Endothelial cell of umbilical vein (primary cell): ENCODE measurements at regions not wholly inside any gene's neighbourhood (a gene's known extent, or its start where the extent isn't known, plus 50 kb on each side); places are given as distances from the start of the nearest gene placed in this dataset.

Source experiments
- BruUV-seq: library from RNA; stranded (reverse); fragments of 400-500 nt; replicated peaks from 2 replicates; lab custom pipeline; 2021; lab: Mats Ljungman, UMichigan
- CTCF ChIA-PET: fragments of 300-600, 350-600 bp; sonication (Branson Sonifier 250); formaldehyde crosslinking; loops from one replicate; lab custom pipeline; 2021; ENCODE audit warnings: antibody characterized with exemption, inconsistent platforms; lab: Charles Lee
- POLR2A ChIA-PET: fragments of 300-600, 350-600 bp; sonication (Branson Sonifier 250); formaldehyde crosslinking; loops from one replicate; lab custom pipeline; 2021; ENCODE audit warnings: antibody characterized with exemption, inconsistent platforms; lab: Charles Lee
- DNase-seq: peaks from one replicate; pipeline ENCODE4 v3.0.0-alpha.2; 2011; ENCODE audit warnings: low read depth, low spot score
- FAIRE-seq: peaks from 2 replicates; lab custom pipeline; 2011; peaks lifted over from hg19 to GRCh38; lab: Jason Lieb, UNC
- H2AFZ ChIP-seq: 2 replicates; pipeline ENCODE4 v1.6.0; 2012; ENCODE audit warnings: low read depth, low read length, control low read depth, inconsistent platforms
- H3K27ac ChIP-seq: 2 replicates; pipeline ENCODE4 v1.5.1; 2011; ENCODE audit warnings: low read depth, mild to moderate bottlenecking, control low read depth, low read length, moderate library complexity; ENCODE audit not compliant: insufficient read depth
- H3K27me3 ChIP-seq, 2 experiments: 2 replicates each; pipeline versions ENCODE4 v1.6.0 to v1.6.1; 2011; ENCODE audit warnings: low read length in 2 of 2, mixed read lengths in 1 of 2; ENCODE audit not compliant: control insufficient read depth in 2 of 2, insufficient read depth in 2 of 2
- H3K36me3 ChIP-seq, 2 experiments: 2 replicates in 1 of 2; 3 replicates in 1 of 2; pipeline ENCODE4 v1.5.1; 2011; ENCODE audit warnings: low read length in 2 of 2, mild to moderate bottlenecking in 1 of 2, moderate library complexity in 1 of 2; ENCODE audit not compliant: control insufficient read depth in 2 of 2, insufficient read depth in 2 of 2; ENCODE audit errors: extremely low read depth in 1 of 2
- H3K4me1 ChIP-seq: 3 replicates; pipeline ENCODE4 v1.5.1; 2011; ENCODE audit warnings: mild to moderate bottlenecking, low read length; ENCODE audit not compliant: control insufficient read depth, insufficient read depth; ENCODE audit errors: extremely low read depth
- H3K4me2 ChIP-seq: 2 replicates; pipeline ENCODE4 v1.6.1; 2011; ENCODE audit warnings: low read length, control low read depth, mixed read lengths; ENCODE audit not compliant: insufficient read depth
- H3K4me3 ChIP-seq, 3 experiments: fragments of 200-600 bp in 1 of 3; sonication (generic), shearing (Covaris generic) in 1 of 3; replicated peaks in 1 of 3; 2 replicates each; pipeline ENCODE4 v1.5.1; 2011 to 2016; ENCODE audit warnings: control low read depth in 3 of 3, low read length in 3 of 3, mild to moderate bottlenecking in 2 of 3, inconsistent platforms in 1 of 3, low read depth in 1 of 3, moderate library complexity in 1 of 3; ENCODE audit not compliant: insufficient read depth in 1 of 3
- H3K79me2 ChIP-seq: 2 replicates; pipeline ENCODE4 v1.6.0; 2012; ENCODE audit warnings: low read length, inconsistent platforms; ENCODE audit not compliant: control insufficient read depth, insufficient read depth
- H3K9ac ChIP-seq: replicated peaks from 2 replicates; pipeline ENCODE3; 2011; ENCODE audit warnings: low read length, control low read depth; ENCODE audit not compliant: insufficient read depth; ENCODE audit errors: extremely low read depth
- H3K9me1 ChIP-seq: replicated peaks from 3 replicates; pipeline ENCODE4 v1.6.0; 2011; ENCODE audit warnings: mild to moderate bottlenecking, low read length; ENCODE audit not compliant: control insufficient read depth, insufficient read depth; ENCODE audit errors: extremely low read depth
- H3K9me3 ChIP-seq: replicated peaks from 2 replicates; pipeline ENCODE4 v1.5.1; 2012; ENCODE audit warnings: low read length, inconsistent platforms; ENCODE audit not compliant: control insufficient read depth, insufficient read depth
- H4K20me1 ChIP-seq: replicated peaks from 2 replicates; pipeline ENCODE3; 2011; ENCODE audit warnings: mild to moderate bottlenecking, low read length; ENCODE audit not compliant: control insufficient read depth, insufficient read depth; ENCODE audit errors: extremely low read depth
- EZH2 ChIP-seq: IDR thresholded peaks from 2 replicates; pipeline ENCODE4 v1.6.1; 2012; ENCODE audit warnings: borderline replicate concordance, low read depth, mild to moderate bottlenecking, moderate library complexity, low read length, inconsistent platforms; ENCODE audit not compliant: severe bottlenecking
- FOS ChIP-seq: IDR thresholded peaks from 2 replicates; pipeline ENCODE4 v1.6.1; 2011; ENCODE audit warnings: mild to moderate bottlenecking, low read length, moderate library complexity, borderline replicate concordance; ENCODE audit not compliant: insufficient read depth
- GATA2 ChIP-seq: IDR thresholded peaks from 2 replicates; pipeline ENCODE4 v1.7.0; 2011; ENCODE audit warnings: low read depth, mild to moderate bottlenecking, moderate library complexity, mixed read lengths, low read length; ENCODE audit not compliant: insufficient read length, insufficient read depth
- JUN ChIP-seq: IDR thresholded peaks from 2 replicates; pipeline ENCODE4 v1.6.1; 2011; ENCODE audit warnings: borderline replicate concordance, low read depth; ENCODE audit not compliant: insufficient read length, insufficient read depth
- MYC ChIP-seq: IDR thresholded peaks from one replicate; pipeline ENCODE4 v1.6.1; 2011; ENCODE audit warnings: mild to moderate bottlenecking, low read depth, low read length
- POLR2A ChIP-seq: IDR thresholded peaks from 2 replicates; pipeline ENCODE4 v1.6.1; 2012; ENCODE audit warnings: low read depth, mild to moderate bottlenecking, control low read depth, low read length
- POLR2AphosphoS5 ChIP-seq: IDR thresholded peaks from 2 replicates; pipeline ENCODE4 v1.6.1; 2012; ENCODE audit warnings: low read depth, mild to moderate bottlenecking, control low read depth, low read length, moderate library complexity; ENCODE audit not compliant: insufficient read depth
- dilution Hi-C: fragments of 300-500 bp; cut with MboI; formaldehyde crosslinking; loops from one replicate; pipeline ENCODE4 v1.15.0; 2019; ENCODE audit warnings: low sequenced_read_pairs; ENCODE audit not compliant: extremely low pct_ligation_motif_present
- intact Hi-C: fragments of 100-400 bp; cut with micrococcal nuclease; formaldehyde crosslinking; loops from one replicate; pipeline ENCODE4 v1.10.0; 2022
- TF ChIP-seq, protein P1 (sequence below), 2 donors: IDR thresholded peaks; 1 replicate in 1 of 2; 2 replicates in 1 of 2; pipeline ENCODE4 v1.5.1; 2011; ENCODE audit warnings: low read length in 2 of 2, mild to moderate bottlenecking in 2 of 2, moderate library complexity in 2 of 2, control low read depth in 1 of 2, inconsistent platforms in 1 of 2, low read depth in 1 of 2; ENCODE audit not compliant: insufficient read depth in 1 of 2; ENCODE audit errors: extremely low read depth in 1 of 2
- TF ChIP-seq, protein P2 (sequence below): IDR thresholded peaks from 2 replicates; pipeline ENCODE4 v1.6.1; 2011; ENCODE audit not compliant: insufficient read depth, insufficient read length

GRCh38 chr12:111275308-111275707 is 93.6 kb downstream of the PHETA1 start:
- no peak overlapping the region for H3K9ac ChIP-seq
- TF ChIP-seq POLR2A (no peak), POLR2AphosphoS5 (no peak), FOS (no peak), EZH2 (no peak), JUN (no peak), GATA2 (no peak), MYC (no peak)
- TF ChIP-seq, protein P1, sequence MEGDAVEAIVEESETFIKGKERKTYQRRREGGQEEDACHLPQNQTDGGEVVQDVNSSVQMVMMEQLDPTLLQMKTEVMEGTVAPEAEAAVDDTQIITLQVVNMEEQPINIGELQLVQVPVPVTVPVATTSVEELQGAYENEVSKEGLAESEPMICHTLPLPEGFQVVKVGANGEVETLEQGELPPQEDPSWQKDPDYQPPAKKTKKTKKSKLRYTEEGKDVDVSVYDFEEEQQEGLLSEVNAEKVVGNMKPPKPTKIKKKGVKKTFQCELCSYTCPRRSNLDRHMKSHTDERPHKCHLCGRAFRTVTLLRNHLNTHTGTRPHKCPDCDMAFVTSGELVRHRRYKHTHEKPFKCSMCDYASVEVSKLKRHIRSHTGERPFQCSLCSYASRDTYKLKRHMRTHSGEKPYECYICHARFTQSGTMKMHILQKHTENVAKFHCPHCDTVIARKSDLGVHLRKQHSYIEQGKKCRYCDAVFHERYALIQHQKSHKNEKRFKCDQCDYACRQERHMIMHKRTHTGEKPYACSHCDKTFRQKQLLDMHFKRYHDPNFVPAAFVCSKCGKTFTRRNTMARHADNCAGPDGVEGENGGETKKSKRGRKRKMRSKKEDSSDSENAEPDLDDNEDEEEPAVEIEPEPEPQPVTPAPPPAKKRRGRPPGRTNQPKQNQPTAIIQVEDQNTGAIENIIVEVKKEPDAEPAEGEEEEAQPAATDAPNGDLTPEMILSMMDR (IDR thresholded peaks at IDR 0.05; ENCODE audit: extremely low read depth in 1 of 2, insufficient read depth in 1 of 2, low read depth in 1 of 2, low read length in 2 of 2): no peak
- TF ChIP-seq, protein P2, sequence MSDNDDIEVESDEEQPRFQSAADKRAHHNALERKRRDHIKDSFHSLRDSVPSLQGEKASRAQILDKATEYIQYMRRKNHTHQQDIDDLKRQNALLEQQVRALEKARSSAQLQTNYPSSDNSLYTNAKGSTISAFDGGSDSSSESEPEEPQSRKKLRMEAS: no peak
- H3K27me3 ChIP-seq: peaks cover 0 to 5% of the 10 kb centered on the region in 2 experiments
- no peak overlapping the region for H3K4me2 ChIP-seq
- no peaks in the 10 kb centered on the region for H3K36me3 ChIP-seq
- ChIA-PET POLR2A (no interaction called here), CTCF (interaction anchor here (0.6 to 4.5 kb wide), 5 partner anchors 19 to 300 kb away, joined by 3 to 21 read pairs (median 4); no protein-coding TSS in a partner anchor)
- no peaks in the 10 kb centered on the region for H3K9me1 ChIP-seq
- H3K9me3 ChIP-seq: no peaks in the 10 kb centered on the region
- H4K20me1 ChIP-seq: no peaks in the 10 kb centered on the region
- H3K4me3 ChIP-seq: no peak overlapping the region
- no TSS peak for BruUV-seq
- intact Hi-C loops: no loop called here
- DNase-seq (no peak), FAIRE-seq (no peak)
- no peak overlapping the region for H2AFZ ChIP-seq
- no peak overlapping the region for H3K27ac ChIP-seq
- no peaks in the 10 kb centered on the region for H3K79me2 ChIP-seq
- H3K4me1 ChIP-seq: no peaks in the 10 kb centered on the region
- dilution Hi-C loops: no loop called here
